DND-41 (cell line): ENCODE measurements at regions not wholly inside any gene's neighbourhood (a gene's known extent, or its start where the extent isn't known, plus 50 kb on each side); places are given as distances from the start of the nearest gene placed in this dataset.

Experiments used
- CTCF ChIP-seq: IDR thresholded peaks from 2 replicates; pipeline ENCODE4 v1.5.1; 2012; ENCODE audit warnings: borderline replicate concordance, low read length, moderate library complexity, mild to moderate bottlenecking; ENCODE audit not compliant: poor library complexity, severe bottlenecking; ENCODE audit errors: extremely low read depth
- EZH2 ChIP-seq: IDR thresholded peaks from 3 replicates; pipeline ENCODE4 v1.6.1; 2012; ENCODE audit warnings: borderline replicate concordance, low read depth, mild to moderate bottlenecking, moderate library complexity, low read length, inconsistent platforms; ENCODE audit not compliant: severe bottlenecking

GRCh38 chr19:27748551-27749152 lies 1464.3 kb downstream of the UQCRFS1 start:
- TF ChIP-seq CTCF, result no peak
- no peak for TF ChIP-seq EZH2
